Fibroblast of mammary gland (primary cell): ENCODE measurements at regions not wholly inside any gene's neighbourhood (a gene's known extent, or its start where the extent isn't known, plus 50 kb on each side); places are given as distances from the start of the nearest gene placed in this dataset.
A peak's percentile ranks its signal among the peaks of the same experiment; 100 is the strongest.

Experiments
- DNase-seq: peaks from one replicate; pipeline ENCODE4 v3.0.0-alpha.2; 2010; ENCODE audit warnings: low read depth
- H3K4me3 ChIP-seq: 2 replicates; pipeline ENCODE4 v1.5.1; 2011; ENCODE audit warnings: low read depth, mild to moderate bottlenecking, low read length, moderate library complexity; ENCODE audit not compliant: control insufficient read depth
- TF ChIP-seq, protein P1 (sequence below): conservative IDR thresholded peaks from 2 replicates; pipeline ENCODE4 v1.5.1; 2011; ENCODE audit warnings: low read depth, low read length, inconsistent platforms; ENCODE audit not compliant: control insufficient read depth, insufficient read depth

DNA sequence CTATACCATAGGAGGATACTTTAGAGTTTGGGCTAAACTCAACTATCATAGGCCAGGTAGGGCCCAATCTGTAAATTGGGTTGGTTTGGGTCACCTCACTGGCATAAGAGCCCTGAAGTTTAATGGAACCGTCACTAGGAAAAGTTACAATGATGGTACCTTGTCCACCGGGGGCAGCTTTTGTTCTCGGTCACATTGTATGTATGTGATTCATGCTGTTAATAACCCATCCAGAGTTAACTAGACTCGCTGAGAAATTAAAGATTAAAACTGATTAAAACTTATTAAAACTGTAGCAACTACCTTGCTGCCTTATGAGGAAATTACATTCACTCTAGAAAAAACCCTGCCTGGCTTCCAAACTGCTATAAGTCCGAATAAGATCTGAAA is 145.0 kb upstream of the TMCO5A start:
- TF ChIP-seq, protein P1, sequence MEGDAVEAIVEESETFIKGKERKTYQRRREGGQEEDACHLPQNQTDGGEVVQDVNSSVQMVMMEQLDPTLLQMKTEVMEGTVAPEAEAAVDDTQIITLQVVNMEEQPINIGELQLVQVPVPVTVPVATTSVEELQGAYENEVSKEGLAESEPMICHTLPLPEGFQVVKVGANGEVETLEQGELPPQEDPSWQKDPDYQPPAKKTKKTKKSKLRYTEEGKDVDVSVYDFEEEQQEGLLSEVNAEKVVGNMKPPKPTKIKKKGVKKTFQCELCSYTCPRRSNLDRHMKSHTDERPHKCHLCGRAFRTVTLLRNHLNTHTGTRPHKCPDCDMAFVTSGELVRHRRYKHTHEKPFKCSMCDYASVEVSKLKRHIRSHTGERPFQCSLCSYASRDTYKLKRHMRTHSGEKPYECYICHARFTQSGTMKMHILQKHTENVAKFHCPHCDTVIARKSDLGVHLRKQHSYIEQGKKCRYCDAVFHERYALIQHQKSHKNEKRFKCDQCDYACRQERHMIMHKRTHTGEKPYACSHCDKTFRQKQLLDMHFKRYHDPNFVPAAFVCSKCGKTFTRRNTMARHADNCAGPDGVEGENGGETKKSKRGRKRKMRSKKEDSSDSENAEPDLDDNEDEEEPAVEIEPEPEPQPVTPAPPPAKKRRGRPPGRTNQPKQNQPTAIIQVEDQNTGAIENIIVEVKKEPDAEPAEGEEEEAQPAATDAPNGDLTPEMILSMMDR = no peak
- H3K4me3 ChIP-seq = no peak overlapping the region
- no peak for DNase-seq

- H3K4me3 ChIP-seq = no peak overlapping the region
- DNase-seq = peak; percentile 83
- TF ChIP-seq, protein P1 = no peak
Measured at GRCh38 chr15:37789881-37790280, 144.6 kb upstream of the TMCO5A start.

DNA sequence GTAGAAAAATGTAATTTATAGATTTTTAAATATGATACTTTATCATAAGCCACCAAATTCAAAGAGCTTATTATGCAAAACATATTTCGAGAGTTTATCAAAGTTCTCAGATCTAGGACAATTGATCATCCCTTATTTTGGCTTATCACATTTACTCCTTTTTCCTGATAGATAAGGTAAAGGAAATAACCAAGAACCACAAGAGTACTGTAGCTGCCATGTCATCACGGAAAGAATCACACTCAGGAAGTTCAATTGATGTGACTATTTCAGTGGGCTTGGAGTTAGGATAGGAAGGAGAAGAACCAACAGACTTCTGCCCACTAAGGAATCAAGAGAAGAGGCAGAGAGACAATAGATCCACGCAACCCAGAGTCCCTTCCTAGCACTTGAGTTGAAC is 142.7 kb upstream of the TMCO5A start:
- DNase-seq = no peak
- TF ChIP-seq, protein P1 = no peak
- H3K4me3 ChIP-seq = no peak overlapping the region

- TF ChIP-seq, protein P1 = no peak
- no peak for DNase-seq
- H3K4me3 ChIP-seq = no peak overlapping the region
Measured at GRCh38 chr15:37792351-37792750, 142.1 kb upstream of the TMCO5A start.

DNA sequence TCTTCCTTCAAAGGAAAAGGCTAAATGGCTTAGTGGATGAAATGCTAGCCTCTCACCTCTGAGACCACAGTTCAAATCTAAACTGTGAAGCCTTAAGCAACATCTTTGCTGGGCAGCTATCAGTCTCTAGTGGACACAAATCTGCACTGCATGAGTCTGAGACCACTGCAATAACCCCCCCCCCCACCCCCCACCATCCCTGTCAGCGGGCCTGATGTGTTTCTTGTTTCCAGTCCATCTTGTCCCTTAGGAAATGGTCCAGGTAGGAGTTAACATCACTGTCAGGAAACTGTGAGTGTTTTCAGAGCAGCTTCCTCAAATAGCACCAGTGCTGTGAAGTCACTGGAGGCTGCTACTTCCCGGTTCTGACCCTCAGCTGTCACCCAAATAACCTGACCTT is 140.6 kb upstream of the TMCO5A start:
- TF ChIP-seq, protein P1 = peak; percentile 46
- no peak overlapping the region for H3K4me3 ChIP-seq
- peak; percentile 29 for DNase-seq

DNA sequence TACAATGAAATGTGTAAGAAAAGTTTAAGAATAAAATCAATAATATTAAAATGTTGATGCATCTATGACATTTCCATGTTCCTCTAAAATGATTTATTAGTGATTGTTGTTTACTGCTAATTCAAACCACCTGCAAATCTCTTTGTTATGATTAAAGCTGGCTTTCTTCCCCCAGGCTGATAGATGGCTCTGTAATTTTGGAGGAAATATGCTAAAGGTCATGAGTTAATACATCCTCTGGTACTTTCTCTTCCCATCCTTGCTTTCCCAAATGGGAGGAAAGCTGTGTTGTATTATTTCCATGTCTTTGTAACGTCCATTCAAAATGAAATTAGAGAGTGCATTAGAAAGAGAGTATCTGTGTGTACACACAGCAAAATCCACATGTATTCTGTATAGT is 139.5 kb upstream of the TMCO5A start:
- no peak overlapping the region for H3K4me3 ChIP-seq
- TF ChIP-seq, protein P1 = no peak
- peak; percentile 32 for DNase-seq

- TF ChIP-seq, protein P1 = no peak
Measured at GRCh38 chr15:37801529-37801928, 132.9 kb upstream of the TMCO5A start.

More at GRCh38 chr15:37801529-37801928, 132.9 kb upstream of the TMCO5A start:
- no peak overlapping the region for H3K4me3 ChIP-seq
- no peak for DNase-seq
